Panc1 (cell line): ENCODE measurements at regions not wholly inside any gene's neighbourhood (a gene's known extent, or its start where the extent isn't known, plus 50 kb on each side); places are given as distances from the start of the nearest gene placed in this dataset.

Source experiments
- POLR2AphosphoS5 ChIP-seq: IDR thresholded peaks from 2 replicates; pipeline ENCODE4 v1.6.1; 2012; ENCODE audit warnings: mild to moderate bottlenecking, low read depth, low read length, moderate library complexity
- SIN3A ChIP-seq: IDR thresholded peaks from 2 replicates; pipeline ENCODE4 v1.6.1; 2012; ENCODE audit warnings: low read depth, mild to moderate bottlenecking, low read length, moderate library complexity, borderline replicate concordance; ENCODE audit not compliant: insufficient read depth
- TCF7L2 ChIP-seq: IDR thresholded peaks from 2 replicates; pipeline ENCODE4 v1.6.1; 2011; ENCODE audit warnings: mild to moderate bottlenecking, low read depth, low read length, inconsistent platforms
- TF ChIP-seq, protein P1 (sequence below): fragments of 450-650 bp; IDR thresholded peaks from 2 replicates; pipeline ENCODE4 v1.5.1; 2017; ENCODE audit warnings: mild to moderate bottlenecking
- TF ChIP-seq, protein P2 (sequence below), 2 experiments: IDR thresholded peaks; 2 replicates each; pipeline ENCODE4 v1.6.1; 2011 to 2012; ENCODE audit warnings: low read depth in 2 of 2, control low read depth in 1 of 2, low read length in 1 of 2, mild to moderate bottlenecking in 1 of 2, moderate library complexity in 1 of 2; ENCODE audit not compliant: insufficient read depth in 1 of 2

DNA sequence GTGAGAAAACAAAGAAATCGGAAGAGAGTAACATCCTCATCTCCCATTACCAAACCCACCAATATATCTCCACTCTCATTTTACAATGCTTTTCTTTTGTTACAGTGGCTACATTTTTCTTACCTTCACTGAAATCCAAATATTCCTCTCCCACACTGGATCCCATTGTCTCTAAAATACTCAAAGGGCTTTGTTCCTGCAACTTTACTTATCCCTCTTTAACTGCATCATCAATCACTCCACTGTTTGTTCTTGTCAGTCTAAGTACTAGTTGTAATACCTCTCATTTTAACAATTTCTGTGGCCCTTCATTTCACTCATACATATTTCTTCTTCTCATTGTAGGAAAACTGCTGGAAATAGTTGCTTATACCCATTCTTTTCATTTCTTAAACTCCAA is 464.2 kb upstream of the PIK3C3 start:
- TF ChIP-seq POLR2AphosphoS5: no peak
- TF ChIP-seq, protein P1, sequence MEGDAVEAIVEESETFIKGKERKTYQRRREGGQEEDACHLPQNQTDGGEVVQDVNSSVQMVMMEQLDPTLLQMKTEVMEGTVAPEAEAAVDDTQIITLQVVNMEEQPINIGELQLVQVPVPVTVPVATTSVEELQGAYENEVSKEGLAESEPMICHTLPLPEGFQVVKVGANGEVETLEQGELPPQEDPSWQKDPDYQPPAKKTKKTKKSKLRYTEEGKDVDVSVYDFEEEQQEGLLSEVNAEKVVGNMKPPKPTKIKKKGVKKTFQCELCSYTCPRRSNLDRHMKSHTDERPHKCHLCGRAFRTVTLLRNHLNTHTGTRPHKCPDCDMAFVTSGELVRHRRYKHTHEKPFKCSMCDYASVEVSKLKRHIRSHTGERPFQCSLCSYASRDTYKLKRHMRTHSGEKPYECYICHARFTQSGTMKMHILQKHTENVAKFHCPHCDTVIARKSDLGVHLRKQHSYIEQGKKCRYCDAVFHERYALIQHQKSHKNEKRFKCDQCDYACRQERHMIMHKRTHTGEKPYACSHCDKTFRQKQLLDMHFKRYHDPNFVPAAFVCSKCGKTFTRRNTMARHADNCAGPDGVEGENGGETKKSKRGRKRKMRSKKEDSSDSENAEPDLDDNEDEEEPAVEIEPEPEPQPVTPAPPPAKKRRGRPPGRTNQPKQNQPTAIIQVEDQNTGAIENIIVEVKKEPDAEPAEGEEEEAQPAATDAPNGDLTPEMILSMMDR: no peak
- no peak for TF ChIP-seq SIN3A
- TF ChIP-seq, protein P2, sequence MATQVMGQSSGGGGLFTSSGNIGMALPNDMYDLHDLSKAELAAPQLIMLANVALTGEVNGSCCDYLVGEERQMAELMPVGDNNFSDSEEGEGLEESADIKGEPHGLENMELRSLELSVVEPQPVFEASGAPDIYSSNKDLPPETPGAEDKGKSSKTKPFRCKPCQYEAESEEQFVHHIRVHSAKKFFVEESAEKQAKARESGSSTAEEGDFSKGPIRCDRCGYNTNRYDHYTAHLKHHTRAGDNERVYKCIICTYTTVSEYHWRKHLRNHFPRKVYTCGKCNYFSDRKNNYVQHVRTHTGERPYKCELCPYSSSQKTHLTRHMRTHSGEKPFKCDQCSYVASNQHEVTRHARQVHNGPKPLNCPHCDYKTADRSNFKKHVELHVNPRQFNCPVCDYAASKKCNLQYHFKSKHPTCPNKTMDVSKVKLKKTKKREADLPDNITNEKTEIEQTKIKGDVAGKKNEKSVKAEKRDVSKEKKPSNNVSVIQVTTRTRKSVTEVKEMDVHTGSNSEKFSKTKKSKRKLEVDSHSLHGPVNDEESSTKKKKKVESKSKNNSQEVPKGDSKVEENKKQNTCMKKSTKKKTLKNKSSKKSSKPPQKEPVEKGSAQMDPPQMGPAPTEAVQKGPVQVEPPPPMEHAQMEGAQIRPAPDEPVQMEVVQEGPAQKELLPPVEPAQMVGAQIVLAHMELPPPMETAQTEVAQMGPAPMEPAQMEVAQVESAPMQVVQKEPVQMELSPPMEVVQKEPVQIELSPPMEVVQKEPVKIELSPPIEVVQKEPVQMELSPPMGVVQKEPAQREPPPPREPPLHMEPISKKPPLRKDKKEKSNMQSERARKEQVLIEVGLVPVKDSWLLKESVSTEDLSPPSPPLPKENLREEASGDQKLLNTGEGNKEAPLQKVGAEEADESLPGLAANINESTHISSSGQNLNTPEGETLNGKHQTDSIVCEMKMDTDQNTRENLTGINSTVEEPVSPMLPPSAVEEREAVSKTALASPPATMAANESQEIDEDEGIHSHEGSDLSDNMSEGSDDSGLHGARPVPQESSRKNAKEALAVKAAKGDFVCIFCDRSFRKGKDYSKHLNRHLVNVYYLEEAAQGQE (IDR thresholded peaks at IDR 0.05; ENCODE audit: insufficient read depth in 1 of 2, low read depth in 2 of 2, low read length in 1 of 2): no peak
- TF ChIP-seq TCF7L2: no peak
